ENCODE measurements at regions not wholly inside any gene's neighbourhood (a gene's known extent, or its start where the extent isn't known, plus 50 kb on each side); places are given as distances from the start of the nearest gene placed in this dataset.

- no peak for DNase-seq (ENCODE audit: low spot score)
These were observed 68.8 kb upstream of the PITRM1 start for GRCh38 chr10:3241274-3241921.

DNA sequence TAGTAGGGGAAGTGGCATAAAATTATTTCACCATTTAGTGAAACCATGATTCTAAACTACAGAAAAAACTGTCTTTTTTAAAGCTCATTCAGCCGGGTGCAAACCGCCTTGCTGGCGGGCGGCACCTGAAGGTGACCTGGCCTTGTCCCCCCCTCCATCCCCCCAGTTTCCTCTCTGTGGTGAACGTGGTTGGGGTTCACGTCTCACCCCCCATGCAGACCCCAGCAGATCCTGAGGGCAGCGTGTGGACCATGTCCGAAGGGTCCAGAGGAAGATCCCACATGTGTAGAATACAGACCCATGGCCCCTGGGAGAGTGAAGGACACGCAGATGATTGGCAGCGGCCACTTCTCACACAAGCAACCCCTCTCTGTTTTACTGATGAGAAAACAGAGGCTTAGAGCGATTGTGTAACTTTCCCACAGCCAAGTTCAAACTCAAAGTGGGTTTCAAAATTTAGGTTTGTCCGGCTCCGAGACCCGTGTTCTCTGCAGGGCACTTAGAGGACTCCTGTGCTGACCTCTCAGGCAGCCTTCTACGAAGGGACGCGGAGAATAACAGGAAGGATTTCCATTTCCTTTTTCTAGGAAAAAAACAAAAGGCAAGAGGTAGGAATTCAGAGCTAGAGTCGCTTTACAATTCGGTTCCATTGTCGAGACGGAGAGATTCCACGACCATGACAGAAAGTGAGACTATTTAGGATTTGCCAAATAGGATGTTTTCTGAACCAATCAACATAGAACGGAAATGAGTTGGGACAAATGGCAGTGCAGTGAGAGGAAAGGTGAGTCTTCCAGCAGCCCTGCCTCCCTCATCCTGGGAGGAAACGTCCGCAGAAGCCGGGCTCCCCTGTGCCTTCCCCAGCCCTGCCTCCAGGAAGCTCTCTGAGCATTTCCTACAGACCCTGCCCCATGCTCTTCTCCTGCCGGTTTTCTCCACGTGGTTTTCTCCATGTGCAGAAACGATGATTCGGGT, 67.6 kb upstream of the PITRM1 start:
- no peak for DNase-seq (ENCODE audit: low spot score)

DNA sequence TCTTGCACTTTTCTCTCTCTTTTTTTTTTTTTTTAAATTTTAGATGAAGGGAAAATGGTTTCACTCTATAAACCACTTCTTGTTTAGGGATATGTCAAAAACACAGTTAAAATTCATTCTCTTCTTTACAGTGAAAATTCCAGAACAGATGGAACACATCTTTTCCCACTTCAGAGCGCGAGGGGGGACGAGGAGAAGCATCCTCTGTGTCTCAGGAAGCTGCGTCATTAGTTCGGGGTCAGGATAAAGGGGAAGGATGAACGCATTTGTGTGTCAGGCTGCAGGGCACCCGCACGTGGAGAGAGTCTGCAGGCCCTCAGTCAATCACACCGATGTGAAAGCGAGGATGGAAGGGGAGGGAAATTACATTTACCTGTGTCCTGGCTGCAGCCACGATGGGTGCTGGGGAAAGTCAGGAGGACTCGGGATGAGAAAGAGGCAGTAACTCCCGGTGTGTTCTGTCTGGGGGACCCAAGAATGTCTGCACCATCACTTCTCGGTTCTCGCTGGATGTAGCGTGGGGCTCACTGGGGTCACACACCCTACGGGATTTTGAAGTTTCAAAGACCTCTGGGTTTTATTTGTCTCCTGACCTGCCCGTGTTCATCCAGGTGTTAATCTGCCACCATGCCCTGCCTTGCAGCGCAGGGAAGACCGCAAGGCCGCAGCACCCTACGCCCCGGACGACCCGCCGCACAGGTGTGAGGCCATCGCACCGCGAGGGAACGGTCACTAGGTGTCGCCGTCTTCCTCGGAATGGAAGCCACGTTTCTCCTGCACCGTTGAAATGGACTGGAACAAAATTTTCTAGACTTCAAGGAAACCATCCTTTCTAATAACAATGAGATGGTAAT, 66.7 kb upstream of the PITRM1 start:
- DNase-seq (ENCODE audit: low spot score): peak; percentile 68

- DNase-seq (ENCODE audit: low spot score): no peak
These were observed 65.7 kb upstream of the PITRM1 start for GRCh38 chr10:3238115-3238871.

DNA sequence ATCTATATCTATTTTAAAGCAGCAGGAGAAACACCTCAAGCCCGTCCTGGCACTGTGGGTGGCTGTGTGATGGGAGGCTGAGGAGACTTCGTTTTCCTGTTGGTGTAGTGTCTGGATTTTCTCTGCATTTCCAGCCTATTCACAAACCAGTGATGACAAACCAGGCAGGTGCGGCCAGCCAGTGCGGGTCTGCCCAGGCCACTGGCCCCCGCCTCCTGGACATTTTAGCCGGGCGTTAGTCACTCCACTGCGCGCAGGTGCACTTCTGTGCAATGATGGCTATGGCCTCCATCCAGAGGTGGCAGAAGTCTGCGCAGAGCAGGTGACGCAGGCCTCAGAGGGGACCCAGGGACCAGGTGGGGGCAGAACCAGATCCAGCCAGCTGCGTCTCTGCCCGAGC, 64.9 kb upstream of the PITRM1 start:
- no peak for DNase-seq (ENCODE audit: low spot score)

- no peak for DNase-seq (ENCODE audit: low spot score)
These were observed 64.2 kb upstream of the PITRM1 start for GRCh38 chr10:3236644-3237404.

DNA sequence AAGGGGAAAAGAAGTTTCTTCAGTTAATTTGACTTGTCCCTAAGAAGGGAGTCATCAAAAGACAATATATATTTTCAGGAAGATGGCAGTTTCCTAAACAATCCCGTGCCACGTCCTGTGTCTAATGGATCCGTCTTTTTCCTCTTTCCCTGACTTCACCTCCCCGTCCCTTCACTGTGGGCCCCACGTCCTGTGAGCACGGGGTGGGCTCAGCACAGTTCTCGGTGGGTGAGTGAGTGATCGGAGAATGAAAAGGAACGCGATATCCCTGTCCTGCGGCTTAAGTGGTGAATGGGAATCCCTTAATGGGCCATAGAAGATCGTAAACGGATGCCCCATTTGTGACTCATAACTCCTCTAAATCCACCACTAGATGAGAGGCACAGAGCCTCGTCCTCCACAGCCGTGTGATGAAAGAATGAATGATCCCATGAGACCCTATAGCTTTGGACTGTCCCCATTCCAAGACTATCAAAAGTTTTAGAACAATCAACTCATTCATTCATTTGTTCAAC, 63.5 kb upstream of the PITRM1 start:
- DNase-seq (ENCODE audit: low spot score): no peak

DNA sequence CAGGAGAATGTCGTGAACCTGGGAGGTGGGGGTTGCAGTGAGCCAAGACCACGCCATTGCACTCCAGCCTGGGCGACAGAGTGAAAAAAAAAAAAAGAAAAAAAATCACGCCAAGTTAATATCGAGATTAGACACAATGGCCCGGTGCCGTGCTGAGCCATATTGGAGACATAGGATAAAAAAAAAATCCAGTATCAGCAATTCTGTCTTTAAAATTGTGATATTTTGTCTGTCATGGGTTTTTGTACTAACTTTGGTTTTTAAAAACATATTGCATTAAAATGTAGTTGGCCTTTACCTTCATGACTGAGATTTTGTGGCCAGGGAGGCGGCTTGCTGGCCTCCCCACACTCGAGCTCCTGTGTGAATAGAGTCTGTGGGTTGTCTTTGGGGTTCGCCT, 62.8 kb upstream of the PITRM1 start:
- no peak for DNase-seq (ENCODE audit: low spot score)

- no peak for DNase-seq (ENCODE audit: low spot score)
These were observed 61.0 kb upstream of the PITRM1 start for GRCh38 chr10:3233486-3233990.

DNA sequence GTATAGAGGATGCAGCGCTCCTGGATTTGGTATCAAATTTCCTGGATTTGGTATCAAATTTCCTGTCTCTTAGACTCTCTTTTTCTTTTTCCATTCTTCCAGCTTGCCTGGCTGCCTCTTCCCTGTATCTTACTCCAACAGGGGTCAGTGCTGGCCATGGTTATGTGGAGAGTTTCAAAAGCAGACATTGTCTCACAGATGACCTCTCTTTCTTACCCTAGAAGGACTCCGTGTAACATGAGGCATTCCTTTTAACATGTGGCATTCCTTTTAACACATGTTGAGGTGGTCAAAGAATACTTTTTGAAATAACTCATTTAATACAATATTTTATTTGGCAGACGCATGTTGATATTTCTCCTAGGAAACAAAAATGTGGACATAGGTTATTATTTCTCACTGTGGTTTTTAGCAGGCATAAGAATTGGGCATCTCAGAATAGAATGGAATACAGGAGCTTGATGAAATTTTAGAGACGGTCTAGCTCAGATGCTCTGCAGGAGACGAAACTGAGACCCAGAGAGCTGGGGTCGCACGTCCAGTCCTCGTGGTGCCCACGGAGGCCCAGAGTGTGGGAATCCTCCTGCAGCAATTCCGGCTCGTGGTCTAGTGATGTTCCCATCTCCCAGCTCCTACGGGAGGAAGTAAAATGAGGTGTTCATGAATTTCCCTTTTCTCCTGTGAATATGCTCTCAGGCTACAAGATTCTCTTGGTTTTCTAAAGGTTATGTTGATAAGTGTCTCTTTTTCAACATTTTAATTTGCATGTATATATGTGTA, 59.6 kb upstream of the PITRM1 start:
- DNase-seq (ENCODE audit: low spot score): no peak

- DNase-seq (ENCODE audit: low spot score): no peak
These were observed 57.2 kb upstream of the PITRM1 start for GRCh38 chr10:3229815-3230214.

GRCh38 chr10:3228629-3228945, 56.0 kb upstream of the PITRM1 start:
- no peak for DNase-seq (ENCODE audit: low spot score)

- peak; percentile 14 for DNase-seq (ENCODE audit: low spot score)
These were observed 54.6 kb upstream of the PITRM1 start for GRCh38 chr10:3226960-3227744.

- no peak for DNase-seq (ENCODE audit: low spot score)
These were observed 53.0 kb upstream of the PITRM1 start for GRCh38 chr10:3225561-3225960.

DNA sequence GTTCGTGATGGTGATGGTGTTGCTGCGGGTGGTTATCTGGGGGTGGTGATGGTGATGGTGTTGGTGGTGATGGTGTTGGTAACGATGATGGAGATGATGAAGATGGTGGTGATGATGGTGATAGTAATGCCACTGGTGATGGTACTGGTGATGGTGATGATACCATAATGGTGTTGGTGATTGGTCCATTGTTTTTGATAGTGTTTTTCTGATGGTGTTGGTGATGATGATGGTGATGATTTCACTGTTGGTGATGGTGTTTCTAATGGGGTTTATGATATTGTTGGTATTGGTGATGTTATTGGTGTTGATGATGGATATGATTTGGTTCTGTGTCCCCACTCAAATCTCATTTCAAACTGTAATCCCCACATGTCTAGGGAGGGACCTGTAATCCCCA, 51.7 kb upstream of the PITRM1 start:
- DNase-seq (ENCODE audit: low spot score): no peak

DNA sequence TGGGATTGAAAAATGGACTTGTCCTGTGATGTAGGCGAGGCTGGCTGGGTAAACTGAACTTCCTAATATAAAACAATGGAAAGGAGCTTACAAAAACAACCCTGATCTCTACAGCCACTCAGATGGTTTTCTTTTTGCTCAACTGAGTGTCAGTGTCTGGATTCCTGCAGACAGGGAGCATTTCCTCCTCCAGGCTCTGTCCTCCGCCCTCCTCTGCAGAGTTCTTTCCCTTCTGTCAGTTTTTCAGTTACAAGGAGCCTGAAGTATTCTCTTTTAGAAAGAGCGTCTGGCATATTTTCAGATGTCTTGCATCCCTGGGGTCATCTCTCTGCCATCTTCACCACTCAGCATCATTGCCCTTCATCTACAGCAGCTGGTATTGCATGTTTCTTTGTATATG, 50.0 kb upstream of the PITRM1 start:
- DNase-seq (ENCODE audit: low spot score): no peak

Measured in HT-29 (cell line).